ENCODE measurements at regions not wholly inside any gene's neighbourhood (a gene's known extent, or its start where the extent isn't known, plus 50 kb on each side); places are given as distances from the start of the nearest gene placed in this dataset.

DNA sequence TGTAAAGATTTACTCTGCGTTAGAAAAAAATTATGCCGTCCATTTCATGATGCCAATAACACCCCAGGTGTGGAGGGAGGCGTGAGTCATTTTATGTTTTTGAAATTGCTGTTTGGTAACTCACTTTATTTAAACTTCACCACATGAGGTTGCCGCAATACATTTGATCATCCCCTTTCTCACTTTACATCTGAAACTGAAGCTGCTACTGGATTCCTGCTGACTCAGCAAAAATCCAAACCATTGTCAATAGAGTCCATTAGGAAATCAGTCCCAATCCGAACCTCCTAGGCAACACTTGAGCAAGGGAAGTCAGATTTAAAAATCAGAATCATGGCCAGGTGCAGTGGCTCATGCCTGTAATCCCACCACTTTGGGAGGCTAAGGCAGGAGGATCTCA is 136.6 kb upstream of the SVIL start:
- TF ChIP-seq ZBTB20 (tag by site-specific recombination; IDR thresholded peaks at IDR 0.05) (no peak), CTCF (tag by site-specific recombination; IDR thresholded peaks at IDR 0.05) (no peak), ZEB2 (tag by site-specific recombination; IDR thresholded peaks at IDR 0.05) (no peak), TCF7L2 (IDR thresholded peaks at IDR 0.05; ENCODE audit: borderline replicate concordance, low read depth, low read length) (no peak), ZBTB21 (tag by site-specific recombination; IDR thresholded peaks at IDR 0.05) (no peak), ZNF121 (tag by site-specific recombination; IDR thresholded peaks at IDR 0.05) (no peak)
